Astrocyte of the cerebellum (primary cell): ENCODE measurements at regions not wholly inside any gene's neighbourhood (a gene's known extent, or its start where the extent isn't known, plus 50 kb on each side); places are given as distances from the start of the nearest gene placed in this dataset.

Experiments used
- DNase-seq: peaks from one replicate; pipeline ENCODE4 v3.0.0-alpha.2; 2011; ENCODE audit warnings: low read depth
- H3K4me3 ChIP-seq: 2 replicates; pipeline ENCODE4 v1.5.1; 2011; ENCODE audit warnings: mild to moderate bottlenecking, low read depth, low read length, moderate library complexity
- CTCF ChIP-seq: IDR thresholded peaks from 2 replicates; pipeline ENCODE4 v1.5.1; 2012; ENCODE audit warnings: low read length, low read depth, moderate library complexity, mild to moderate bottlenecking; ENCODE audit errors: missing control alignments
- in situ Hi-C: cut with HindIII; loops from 2 replicates; pipeline ENCODE4 v1.10.0; 2017; ENCODE audit warnings: low sequenced_read_pairs

- TF ChIP-seq CTCF, result no peak
- in situ Hi-C loops, result no loop called here
- DNase-seq, result no peak
- no peak overlapping the region for H3K4me3 ChIP-seq
Measured at GRCh38 chr6:164206807-164207423, 792.4 kb downstream of the QKI start.

- in situ Hi-C loops, result no loop called here
- DNase-seq, result peak; percentile 11
- TF ChIP-seq CTCF, result no peak
- H3K4me3 ChIP-seq, result no peak overlapping the region
Measured at GRCh38 chr6:164200071-164200470, 785.6 kb downstream of the QKI start.

GRCh38 chr6:164195942-164196281 is 781.4 kb downstream of the QKI start:
- no peak for DNase-seq
- TF ChIP-seq CTCF, result no peak
- H3K4me3 ChIP-seq, result no peak overlapping the region
- in situ Hi-C loops, result no loop called here

GRCh38 chr6:164195278-164195941 is 780.9 kb downstream of the QKI start:
- no peak overlapping the region for H3K4me3 ChIP-seq
- no peak for DNase-seq
- no peak for TF ChIP-seq CTCF
- in situ Hi-C loops, result no loop called here

- in situ Hi-C loops, result loop anchor here (5.0 kb wide), 1 partner anchor 83 kb away; no protein-coding TSS in a partner anchor
- DNase-seq, result no peak
- TF ChIP-seq CTCF, result no peak
- no peak overlapping the region for H3K4me3 ChIP-seq
Measured at GRCh38 chr6:164188861-164189260, 774.3 kb downstream of the QKI start.

- no peak overlapping the region for H3K4me3 ChIP-seq
- TF ChIP-seq CTCF, result no peak
- in situ Hi-C loops, result loop anchor here (5.0 kb wide), 1 partner anchor 87 kb away; no protein-coding TSS in a partner anchor
- no peak for DNase-seq
Measured at GRCh38 chr6:164185471-164185871, 771.0 kb downstream of the QKI start.
